NCI-H226 (cell line): ENCODE measurements at regions not wholly inside any gene's neighbourhood (a gene's known extent, or its start where the extent isn't known, plus 50 kb on each side); places are given as distances from the start of the nearest gene placed in this dataset.

Experiments
- DNase-seq: peaks from one replicate; pipeline ENCODE4 v3.0.0-alpha.2; 2015

DNA sequence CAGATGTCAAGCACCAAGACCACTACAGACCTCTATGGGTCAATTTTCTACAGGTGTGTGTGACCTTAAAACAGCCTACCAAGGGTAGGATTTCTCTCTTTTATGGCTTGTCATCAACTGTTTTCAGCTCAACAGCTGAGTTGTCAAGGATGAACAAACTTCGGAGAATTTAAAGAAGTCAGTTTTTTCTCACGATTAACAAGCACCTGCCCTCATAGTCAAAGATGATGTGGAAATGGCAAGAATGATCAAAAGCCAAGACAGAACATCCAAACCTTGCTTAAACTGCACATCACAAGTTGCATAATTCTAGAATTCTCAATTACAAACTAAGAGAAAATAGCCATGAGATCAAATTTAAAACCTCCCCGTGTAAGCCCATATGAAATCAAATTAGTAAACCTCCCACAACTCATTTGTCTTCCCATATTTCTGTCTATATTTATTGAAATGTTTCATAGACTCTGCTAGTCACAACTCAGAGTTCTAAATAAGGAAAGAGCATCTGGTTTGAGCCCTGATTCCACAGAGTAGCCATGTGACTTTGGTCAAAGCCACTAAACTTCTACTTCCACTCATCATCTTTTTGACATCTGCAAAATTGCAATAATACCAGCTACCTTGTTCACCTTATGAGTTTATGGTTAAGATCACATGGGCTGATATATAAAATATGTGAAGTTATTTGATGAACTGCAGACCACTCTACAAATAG is 521.5 kb upstream of the HTR2A start:
- DNase-seq: no peak

DNA sequence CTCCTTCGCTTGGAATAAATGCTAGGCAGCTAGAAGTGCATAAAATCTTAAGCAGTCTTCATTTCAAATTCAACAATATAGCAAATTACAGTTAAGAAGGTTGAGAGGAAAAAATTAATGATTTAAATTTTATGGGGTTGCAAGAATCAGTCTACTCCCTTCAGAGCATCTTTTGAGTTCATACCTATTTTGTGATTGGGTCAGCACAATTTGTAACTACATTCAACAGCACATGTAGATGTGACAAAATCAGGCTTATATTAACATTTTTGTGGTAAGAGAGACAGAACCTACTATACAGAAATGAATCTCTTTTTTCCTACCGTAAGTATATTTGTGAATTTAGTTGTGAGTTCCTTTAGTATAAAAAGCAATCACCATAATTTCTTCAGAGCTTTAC is 520.6 kb upstream of the HTR2A start:
- DNase-seq: no peak

DNA sequence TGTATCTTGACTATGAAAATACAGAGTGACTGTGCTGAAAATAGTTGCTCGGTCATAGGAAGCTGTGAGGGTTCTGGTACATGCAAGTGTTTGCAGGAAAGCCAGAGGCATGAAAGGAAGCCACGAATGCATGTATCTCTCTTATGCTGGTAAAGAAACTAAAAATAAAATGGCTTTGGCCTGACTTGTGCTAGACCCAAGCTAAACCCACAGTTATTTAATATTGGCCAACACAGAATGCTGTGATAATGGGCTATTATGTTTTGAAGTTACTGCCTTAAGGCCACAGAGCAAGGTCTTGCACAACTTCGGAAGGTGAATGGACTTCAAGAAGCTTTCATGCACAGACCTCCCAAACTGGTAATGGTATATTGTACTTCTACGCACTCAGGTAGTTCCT is 518.2 kb upstream of the HTR2A start:
- DNase-seq: no peak

DNA sequence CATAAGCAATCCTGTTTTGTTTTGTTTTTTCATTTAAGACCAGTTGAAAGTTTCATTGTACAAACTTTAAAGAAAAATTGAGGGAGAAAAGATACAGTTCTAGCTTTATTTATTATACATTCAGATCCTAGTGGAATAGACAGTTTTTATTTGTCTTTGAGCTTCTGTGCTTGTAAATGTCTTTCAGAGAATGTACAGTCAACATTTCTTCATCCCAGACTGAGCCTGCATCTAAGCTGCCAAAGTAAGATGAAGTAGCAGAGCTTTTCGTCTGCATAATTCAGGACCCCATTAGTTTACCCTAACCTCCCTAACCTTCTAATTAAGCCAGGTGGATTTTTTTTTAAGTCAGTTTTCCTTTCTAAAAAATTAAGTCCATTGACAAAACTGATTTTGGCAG is 516.7 kb upstream of the HTR2A start:
- DNase-seq: no peak

DNA sequence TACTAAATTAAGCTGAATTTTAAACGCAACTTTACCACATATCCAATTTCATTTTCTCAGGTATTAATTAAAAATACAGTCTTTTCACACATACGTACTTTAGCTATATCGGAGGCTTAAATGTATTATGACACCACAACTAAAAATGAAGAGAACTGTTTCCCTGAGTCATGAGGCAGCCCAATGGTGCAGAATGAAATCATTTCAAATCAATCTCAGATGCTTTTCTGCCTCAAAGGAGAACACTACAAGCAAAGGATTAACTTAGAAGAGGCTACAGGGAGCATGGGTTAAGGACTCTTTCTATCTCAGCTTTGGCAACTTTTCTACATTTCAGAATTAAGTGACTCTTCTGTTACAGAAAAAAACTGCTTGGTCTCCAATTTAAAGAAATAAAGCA is 516.3 kb upstream of the HTR2A start:
- DNase-seq: no peak

DNA sequence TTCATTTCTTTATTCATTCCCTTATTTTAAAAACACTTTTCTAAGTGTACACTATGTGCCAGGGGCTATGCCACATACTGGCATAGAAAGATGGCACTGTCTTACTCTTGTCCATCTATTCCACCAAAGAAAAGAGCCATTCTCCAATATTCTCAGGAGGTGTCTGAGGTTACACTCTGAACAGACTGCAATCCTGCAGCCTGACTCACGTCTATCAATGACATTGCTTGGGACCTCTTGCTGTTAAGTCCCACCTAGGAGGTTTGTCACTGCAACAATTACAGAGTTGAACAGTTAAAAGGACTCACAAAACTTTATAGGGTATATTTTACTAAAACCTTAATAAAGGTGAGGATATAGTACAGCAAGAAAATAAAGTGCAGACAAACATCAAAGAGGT is 512.9 kb upstream of the HTR2A start:
- no peak for DNase-seq

DNA sequence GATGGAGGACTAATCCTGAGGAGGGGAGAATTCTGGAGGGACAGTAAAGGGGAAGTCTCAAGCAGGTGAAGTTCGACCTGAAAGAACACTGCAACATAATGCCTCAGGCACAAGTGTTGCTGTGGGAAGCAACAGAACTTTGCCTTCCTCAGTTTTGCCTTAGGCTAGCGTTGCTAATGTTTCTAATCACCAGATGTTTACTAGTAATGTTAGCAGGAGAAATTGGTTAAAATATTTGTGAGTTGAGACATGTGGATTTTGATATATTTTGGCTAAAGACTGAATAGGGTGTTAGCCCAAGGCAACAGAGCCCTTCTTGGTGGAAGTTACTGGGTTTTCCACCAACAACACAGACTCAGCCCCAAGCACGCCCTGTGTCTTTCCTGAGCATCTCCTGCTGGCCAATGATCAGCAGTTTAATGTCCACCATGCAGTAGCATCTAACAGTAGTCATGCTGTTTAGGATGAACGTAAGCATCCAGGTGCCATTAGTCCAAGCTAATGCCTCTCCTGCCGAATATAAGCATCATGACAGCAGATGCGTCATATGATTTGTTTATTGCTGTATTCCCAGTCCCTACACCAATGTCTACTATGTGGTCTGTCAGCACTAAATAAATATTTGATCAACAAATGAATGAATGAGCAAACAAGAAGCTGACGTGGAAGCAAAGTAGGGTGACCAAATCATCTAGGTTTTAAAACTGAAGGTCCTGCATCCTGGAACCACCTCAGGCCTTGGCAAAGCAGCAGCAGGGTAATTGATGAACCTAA is 511.9 kb upstream of the HTR2A start:
- no peak for DNase-seq

DNA sequence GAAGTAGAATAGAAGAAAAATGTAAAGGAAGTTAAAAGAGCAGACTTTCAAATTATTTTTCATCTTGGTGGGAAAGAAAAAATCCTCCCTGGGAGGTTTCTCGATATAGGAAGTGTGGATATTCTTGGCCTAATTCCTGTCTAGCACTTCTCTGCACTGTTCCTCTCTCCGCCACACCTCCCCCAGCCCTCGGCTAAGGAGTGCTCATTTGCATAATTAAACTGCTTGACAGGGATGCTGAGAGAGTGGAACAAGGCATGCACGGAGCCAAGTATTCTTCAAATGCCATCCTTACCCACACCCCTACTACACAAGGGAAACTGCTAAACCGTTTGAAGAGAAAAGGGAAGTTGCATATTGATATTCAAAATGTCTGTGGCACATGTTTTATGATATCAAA is 511.0 kb upstream of the HTR2A start:
- no peak for DNase-seq

DNA sequence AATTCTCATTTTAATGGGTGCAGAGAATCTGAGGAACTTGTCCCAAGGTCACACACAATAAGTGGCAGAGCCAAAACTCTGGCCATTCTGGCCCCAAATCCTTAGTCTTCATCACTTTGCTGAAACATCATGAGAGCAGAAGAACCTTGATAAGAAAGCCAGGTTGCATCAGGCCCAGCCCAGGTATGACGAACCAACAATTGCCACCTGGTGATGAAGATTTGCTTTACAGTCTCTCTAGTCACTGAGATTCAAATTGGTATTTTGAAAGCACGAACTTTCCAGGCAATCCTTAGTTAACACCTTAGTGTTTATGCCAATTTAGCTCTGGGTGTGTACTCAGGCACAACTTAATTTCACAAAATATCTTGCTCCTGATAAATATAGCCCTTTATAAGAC is 502.7 kb upstream of the HTR2A start:
- DNase-seq: no peak

DNA sequence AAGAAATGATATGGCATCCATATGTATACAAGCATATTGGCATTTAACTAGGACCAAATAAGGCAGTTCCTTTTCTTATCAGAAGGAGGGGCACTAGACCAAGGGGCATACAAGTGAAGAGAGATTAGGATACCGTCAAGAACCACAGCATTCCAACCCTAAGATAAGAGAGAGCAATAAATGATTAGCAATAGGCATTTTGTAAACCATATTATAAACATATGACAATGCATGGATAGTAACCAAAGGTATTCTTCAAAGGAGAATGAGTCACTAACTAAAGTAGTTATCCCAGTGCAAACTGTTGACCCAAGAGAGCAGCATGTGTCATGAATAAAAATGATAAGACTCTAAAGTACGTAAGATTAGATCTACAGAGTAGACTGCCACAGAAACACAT is 500.9 kb upstream of the HTR2A start:
- DNase-seq: peak; percentile 86

DNA sequence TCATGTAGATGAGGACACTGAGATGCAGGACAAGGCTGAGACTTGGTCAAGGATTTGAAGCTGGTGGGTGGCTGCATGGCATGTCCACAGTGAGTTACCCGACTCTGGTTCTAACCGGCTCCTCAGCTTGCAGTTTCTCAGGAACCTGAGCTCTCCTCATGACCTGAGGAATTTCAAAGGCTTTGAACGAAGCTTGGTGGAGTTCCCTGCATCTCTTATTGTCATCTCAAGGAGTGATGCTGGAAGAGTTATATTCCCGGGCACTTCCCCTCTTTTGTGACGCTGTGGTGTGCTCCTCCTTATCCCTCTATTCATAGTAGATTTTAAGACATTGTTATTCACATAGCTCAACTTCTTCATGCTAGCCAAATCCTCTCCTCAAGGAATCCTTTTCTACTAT is 500.1 kb upstream of the HTR2A start:
- DNase-seq: no peak

DNA sequence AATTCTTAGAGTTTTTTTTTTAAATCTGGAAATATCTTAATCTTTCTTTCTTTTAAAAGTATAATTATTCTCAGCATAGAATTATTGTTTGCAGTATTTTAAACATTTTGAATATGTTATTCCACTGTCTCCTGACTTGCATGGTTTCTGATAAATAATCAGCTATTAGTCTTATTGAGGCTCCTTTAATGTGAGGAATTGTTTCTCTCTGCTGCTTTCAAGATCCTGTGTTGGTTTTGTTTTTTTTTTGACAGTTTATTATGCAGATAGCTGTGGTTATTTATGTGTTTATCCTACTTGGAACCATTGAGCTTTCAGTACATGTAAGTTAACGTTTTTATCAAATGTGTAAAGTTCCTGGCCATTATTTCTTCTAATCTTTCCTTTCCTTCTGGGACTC is 477.9 kb upstream of the HTR2A start:
- DNase-seq: no peak

DNA sequence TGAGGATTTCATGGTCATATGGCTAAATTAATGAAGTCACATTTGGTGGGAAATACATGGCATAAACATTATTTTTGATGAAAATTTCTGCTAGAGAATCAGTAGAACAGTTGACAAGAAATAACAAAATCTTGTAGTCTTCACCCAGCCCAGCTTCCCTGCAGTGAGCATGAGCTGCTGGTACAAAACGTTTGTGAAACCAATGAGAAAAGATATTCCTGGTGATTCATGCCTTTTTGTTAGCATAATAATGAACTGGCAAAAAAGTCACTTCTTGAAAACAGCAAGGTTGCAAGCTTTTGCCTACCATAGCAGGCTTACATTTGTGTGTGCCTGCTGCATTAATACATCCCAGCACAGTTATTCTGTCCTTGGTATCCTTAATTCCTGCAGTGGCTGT is 475.9 kb upstream of the HTR2A start:
- DNase-seq: no peak

DNA sequence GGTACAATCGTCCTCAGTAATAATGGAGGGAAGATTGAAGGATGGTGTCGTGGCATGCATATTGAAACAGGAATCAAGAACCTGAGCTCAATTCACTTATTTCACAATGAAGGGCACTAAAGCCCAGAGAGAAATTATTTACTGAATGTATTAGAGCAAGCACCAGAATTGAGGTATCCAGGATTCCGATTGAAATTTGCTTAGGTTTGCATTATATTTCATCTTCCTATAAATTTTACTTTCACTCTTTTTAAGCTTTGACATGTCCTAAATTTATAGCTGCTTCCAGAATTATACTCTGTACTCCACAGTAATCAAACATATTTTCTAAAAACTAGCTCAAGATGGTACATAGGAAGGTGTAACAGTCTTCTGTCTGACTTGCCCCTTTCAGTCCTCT is 454.9 kb upstream of the HTR2A start:
- no peak for DNase-seq

DNA sequence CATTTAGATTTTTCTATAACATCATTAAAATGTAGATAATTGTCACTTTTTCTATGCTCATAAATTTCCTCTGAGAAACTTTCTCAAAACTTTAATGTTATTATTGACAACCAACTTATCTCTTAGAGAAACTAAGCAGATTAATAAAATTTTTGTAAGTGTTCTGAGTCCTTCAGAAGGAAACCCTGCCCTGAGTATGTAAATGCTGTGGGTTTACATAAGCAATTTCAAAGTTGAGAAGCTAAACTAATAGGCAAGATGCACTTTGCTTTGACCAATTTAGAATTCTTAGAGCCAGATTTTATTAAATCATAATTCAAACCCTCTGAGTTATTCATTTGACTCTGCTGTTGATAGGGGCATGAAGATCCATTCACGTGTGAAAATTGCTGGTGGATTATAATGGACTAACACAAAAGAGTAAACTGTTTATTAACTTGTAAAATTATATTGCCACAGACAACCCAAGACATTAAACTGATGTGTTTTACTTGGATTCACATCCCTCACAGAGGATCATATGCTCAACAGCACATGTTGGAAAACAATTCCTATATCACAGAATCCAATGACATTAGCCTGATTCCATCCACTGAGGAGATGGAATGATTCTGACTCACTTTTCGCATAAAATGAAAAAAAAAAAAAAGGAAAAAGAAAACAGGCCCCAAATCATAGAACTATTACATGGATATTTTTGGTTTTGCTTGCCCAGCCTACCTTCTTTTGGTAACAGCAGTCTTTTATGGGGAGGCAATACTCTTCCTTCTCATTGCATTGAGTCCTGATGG is 453.7 kb upstream of the HTR2A start:
- DNase-seq: no peak

DNA sequence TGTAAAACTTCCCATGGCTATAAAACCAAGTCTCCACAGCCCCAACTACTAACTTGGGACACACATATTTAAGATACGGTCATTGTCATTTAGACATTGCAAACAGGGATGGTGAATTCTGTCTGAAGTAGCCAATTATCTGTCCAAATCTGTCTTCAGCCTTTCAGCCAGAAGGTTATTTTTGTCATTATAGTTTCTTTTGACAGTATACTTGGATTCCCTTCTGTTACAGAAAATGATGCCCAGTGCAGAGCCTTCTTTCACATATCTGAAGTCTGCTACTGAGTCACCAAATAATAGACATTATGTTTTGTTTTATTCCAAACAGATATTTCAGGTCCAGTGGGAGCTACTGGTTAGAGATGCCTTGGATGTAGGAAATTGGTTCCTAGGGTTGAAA is 452.4 kb upstream of the HTR2A start:
- no peak for DNase-seq

DNA sequence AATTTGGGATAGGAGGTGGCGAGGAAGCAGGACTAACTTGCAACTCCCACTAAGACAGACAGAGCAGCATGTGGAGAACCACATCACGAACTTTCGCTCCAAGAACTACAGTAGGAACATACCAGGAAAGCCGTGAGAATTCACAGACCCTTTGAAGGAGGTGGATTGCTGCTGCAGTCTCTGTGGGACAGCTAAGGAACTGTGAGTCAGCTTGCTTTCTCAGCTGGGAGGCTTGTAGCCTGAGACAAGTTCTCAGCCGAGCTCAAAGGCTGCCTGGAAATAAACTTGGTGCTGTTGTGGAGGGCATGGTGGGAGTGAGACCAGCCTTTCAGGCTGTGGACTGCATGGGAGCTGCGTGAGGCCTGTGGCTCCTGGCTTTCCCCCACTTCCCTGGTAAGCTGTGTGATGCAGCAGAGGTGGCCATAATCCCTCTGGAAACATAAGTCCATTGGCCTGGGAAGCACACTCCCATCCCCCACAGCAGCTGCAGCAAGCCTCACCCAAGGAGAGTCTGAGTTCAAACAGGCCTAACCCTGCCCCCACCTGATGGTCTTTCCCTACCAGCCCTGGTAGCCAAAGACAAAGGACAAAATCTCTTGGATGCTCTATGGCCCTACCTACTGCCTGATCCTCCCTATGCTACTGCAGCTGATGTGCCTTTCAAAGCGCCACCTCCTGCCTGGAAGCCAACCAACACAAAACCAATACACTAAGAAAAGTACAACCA is 441.1 kb upstream of the HTR2A start:
- no peak for DNase-seq

DNA sequence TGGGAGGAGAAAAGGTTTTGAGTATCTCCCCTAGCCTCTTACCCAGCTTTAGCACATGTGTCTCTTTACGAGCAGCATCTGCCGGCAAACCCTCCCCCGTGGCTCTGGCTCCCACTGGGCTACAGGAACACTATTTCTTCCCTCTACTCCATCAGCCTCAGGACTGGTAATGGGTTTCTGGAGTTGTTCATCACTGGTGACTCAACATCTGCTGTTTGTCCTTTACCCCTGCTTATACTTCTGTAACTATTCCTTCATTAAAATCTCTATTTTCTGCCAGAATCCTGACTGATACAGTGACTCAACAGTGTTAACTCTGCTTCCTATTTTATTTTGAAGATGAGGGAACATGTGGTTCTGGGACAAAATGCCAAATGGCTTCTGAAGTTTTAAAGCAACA is 437.3 kb upstream of the HTR2A start:
- DNase-seq: no peak

DNA sequence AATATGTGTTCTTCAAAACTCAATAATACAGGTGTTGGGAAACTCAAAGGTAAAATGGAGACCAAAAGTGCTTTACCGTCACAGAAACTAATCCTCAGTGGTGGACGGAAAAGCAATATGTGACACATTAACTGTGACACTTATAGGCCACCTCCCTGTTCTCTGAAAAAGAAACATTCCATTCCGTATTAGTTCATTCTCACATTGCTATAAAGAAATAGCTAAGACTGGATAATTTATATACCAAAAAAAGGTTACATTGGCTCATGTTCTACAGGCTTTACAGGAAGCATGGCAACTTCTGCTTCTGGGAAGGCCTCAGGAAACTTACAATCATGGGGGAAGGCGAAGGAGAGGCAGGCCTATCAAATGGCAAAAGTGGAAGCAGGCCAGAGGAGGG is 435.3 kb upstream of the HTR2A start:
- DNase-seq: no peak

DNA sequence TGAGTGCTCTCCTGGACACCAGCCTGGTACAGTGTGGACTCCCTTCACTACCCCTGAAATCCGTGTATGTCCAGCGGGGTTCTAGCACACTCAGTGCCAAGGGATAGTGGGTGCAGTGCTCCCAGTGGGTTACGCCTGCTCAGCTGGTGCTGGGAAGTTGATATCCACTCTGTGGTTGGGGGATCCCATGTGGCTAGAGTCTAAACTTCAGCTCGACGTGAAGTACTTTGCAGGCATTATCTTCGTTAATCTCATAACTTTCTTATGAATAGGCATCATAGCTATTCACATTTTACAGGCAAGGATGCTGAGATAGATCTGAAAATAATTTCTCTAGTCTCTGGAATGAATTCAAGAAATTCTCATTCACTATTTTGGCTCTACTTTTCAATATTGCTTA is 433.2 kb upstream of the HTR2A start:
- no peak for DNase-seq

DNA sequence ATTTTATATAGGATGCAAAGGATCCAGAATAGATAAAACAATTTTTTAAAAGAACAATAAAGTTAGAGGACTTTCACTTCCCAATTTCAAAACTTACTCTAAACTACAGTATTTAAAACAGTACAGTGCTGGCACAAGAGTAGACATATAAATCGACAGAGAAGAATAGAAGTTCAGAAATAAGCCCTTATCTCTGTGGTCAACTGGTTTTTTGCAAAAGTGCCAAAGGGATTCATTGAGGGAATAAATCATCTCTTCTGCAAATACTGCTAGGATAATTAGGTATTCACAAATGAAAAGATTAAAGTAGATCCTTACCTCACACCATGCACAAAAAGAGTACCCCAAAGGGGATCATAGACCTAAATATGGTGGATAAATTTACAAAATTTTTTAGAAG is 431.0 kb upstream of the HTR2A start:
- DNase-seq: peak; percentile 33

DNA sequence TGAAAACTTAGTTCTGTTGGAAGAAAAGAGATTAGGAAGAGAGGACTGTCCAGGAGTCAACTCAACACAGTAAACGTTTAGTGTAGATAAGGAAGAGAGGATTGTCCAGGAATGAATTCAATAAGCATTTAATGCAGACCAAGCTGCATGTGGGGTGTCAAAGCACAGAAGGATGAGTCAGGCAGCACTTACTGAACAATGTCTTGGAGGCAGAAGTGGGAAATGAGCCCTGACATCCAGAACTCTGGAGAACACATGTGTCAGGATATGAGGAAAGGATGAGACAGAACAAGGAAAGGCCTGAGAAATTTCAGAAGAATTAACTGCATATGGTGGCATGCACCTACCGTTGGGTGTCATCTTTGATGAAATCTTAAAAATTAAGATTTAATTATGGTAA is 429.2 kb upstream of the HTR2A start:
- DNase-seq: peak; percentile 30

DNA sequence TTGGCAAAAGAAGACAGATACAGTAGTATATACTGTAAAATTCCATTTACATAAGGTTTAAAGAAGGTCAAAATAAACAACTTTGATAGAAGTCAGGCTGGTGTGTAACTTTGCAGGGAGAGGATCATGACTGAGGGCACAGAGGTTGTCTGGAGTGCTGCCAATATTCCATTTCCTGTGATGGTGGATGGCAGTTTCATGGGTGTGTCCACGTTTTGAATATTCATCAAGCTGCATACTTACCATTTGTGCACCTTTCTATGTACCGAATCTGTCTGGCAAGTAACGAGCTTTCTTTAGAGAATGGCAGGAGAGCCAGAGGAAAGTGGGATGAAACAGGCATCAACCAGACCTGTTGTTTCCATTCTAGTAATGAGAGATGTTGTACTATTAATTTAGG is 420.5 kb upstream of the HTR2A start:
- DNase-seq: peak; percentile 9
